H9 (cell line): ENCODE measurements at regions not wholly inside any gene's neighbourhood (a gene's known extent, or its start where the extent isn't known, plus 50 kb on each side); places are given as distances from the start of the nearest gene placed in this dataset.

Experiments used
- DNase-seq: peaks from one replicate; pipeline ENCODE4 v3.0.0-alpha.2; 2017
- H2AFZ ChIP-seq: one replicate; pipeline ENCODE4 v1.6.1; 2013; ENCODE audit warnings: mild to moderate bottlenecking, low read length, control low read depth, moderate library complexity
- H2AK5ac ChIP-seq: 2 replicates; pipeline ENCODE4 v1.6.1; 2013; ENCODE audit warnings: low read length, control low read depth, mixed read lengths; ENCODE audit not compliant: insufficient read length
- H2BK120ac ChIP-seq: one replicate; pipeline ENCODE4 v1.6.1; 2013; ENCODE audit warnings: low read depth, mild to moderate bottlenecking, low read length, control low read depth, inconsistent platforms; ENCODE audit not compliant: poor library complexity, severe bottlenecking
- H2BK12ac ChIP-seq: 2 replicates; pipeline ENCODE4 v1.6.1; 2013; ENCODE audit warnings: low read length, control low read depth, mixed read lengths, low read depth; ENCODE audit not compliant: insufficient read length
- H2BK15ac ChIP-seq: 2 replicates; pipeline ENCODE4 v1.6.1; 2013; ENCODE audit warnings: low read depth, low read length, control low read depth
- H2BK20ac ChIP-seq: one replicate; pipeline ENCODE4 v1.6.1; 2013; ENCODE audit warnings: low read depth, mild to moderate bottlenecking, low read length, control low read depth, inconsistent platforms; ENCODE audit not compliant: poor library complexity, severe bottlenecking
- H2BK5ac ChIP-seq: 2 replicates; pipeline ENCODE4 v1.6.1; 2013; ENCODE audit warnings: low read length, control low read depth, mixed read lengths; ENCODE audit not compliant: insufficient read length
- H3K14ac ChIP-seq: 2 replicates; pipeline ENCODE4 v1.6.1; 2013; ENCODE audit warnings: low read length, control low read depth; ENCODE audit not compliant: insufficient read depth
- H3K18ac ChIP-seq: 2 replicates; pipeline ENCODE4 v1.6.1; 2013; ENCODE audit warnings: low read depth, mild to moderate bottlenecking, mixed read lengths, low read length, control low read depth; ENCODE audit not compliant: insufficient read length
- H3K23ac ChIP-seq: 2 replicates; pipeline ENCODE4 v1.6.1; 2013; ENCODE audit warnings: low read length, control low read depth, mixed read lengths, low read depth; ENCODE audit not compliant: insufficient read length
- H3K23me2 ChIP-seq: 2 replicates; pipeline ENCODE4 v1.6.1; 2013; ENCODE audit warnings: low read depth, mild to moderate bottlenecking, mixed read lengths, low read length, control low read depth; ENCODE audit not compliant: insufficient read length, poor library complexity, severe bottlenecking
- H3K27ac ChIP-seq: 2 replicates; pipeline ENCODE4 v1.5.1; 2013; ENCODE audit warnings: low read length, control low read depth, mixed read lengths, low read depth; ENCODE audit not compliant: insufficient read length
- H3K27me3 ChIP-seq: 2 replicates; pipeline ENCODE4 v1.6.1; 2013; ENCODE audit warnings: low read length, control low read depth, inconsistent platforms; ENCODE audit not compliant: insufficient read depth
- H3K4ac ChIP-seq: 2 replicates; pipeline ENCODE4 v1.6.1; 2013; ENCODE audit warnings: low read depth, mild to moderate bottlenecking, control low read depth, inconsistent platforms, low read length, moderate library complexity
- H3K4me1 ChIP-seq: 2 replicates; pipeline ENCODE4 v1.6.1; 2013; ENCODE audit warnings: low read length, control low read depth, inconsistent platforms; ENCODE audit not compliant: insufficient read depth
- H3K4me2 ChIP-seq: 2 replicates; pipeline ENCODE4 v1.6.1; 2013; ENCODE audit warnings: low read length, control low read depth, mixed read lengths; ENCODE audit not compliant: insufficient read length, insufficient read depth
- H3K56ac ChIP-seq: 2 replicates; pipeline ENCODE4 v1.6.1; 2013; ENCODE audit warnings: low read depth, mild to moderate bottlenecking, mixed read lengths, low read length, control low read depth; ENCODE audit not compliant: insufficient read length
- H3K79me1 ChIP-seq: 2 replicates; pipeline ENCODE4 v1.6.1; 2013; ENCODE audit warnings: low read depth, mild to moderate bottlenecking, moderate library complexity, low read length, control low read depth, inconsistent platforms; ENCODE audit not compliant: insufficient read depth, poor library complexity, severe bottlenecking
- H3K79me2 ChIP-seq: 2 replicates; pipeline ENCODE4 v1.6.1; 2013; ENCODE audit warnings: low read length, control low read depth, inconsistent platforms; ENCODE audit not compliant: insufficient read depth
- H3K9ac ChIP-seq: 2 replicates; pipeline ENCODE4 v1.6.1; 2013; ENCODE audit warnings: low read length, control low read depth, mixed read lengths; ENCODE audit not compliant: insufficient read length; ENCODE audit errors: extremely low read depth
- H3K9me3 ChIP-seq: one replicate; pipeline ENCODE4 v1.6.1; 2013; ENCODE audit warnings: low read depth, low read length, inconsistent platforms; ENCODE audit not compliant: control insufficient read depth
- H3T11ph ChIP-seq: one replicate; pipeline ENCODE4 v1.6.1; 2013; ENCODE audit warnings: mild to moderate bottlenecking, low read length, control low read depth, inconsistent platforms
- H4K20me1 ChIP-seq: one replicate; pipeline ENCODE4 v1.6.1; 2013; ENCODE audit not compliant: control insufficient read depth, insufficient read length, insufficient read depth
- H4K5ac ChIP-seq: 2 replicates; pipeline ENCODE4 v1.6.1; 2013; ENCODE audit warnings: low read depth, mild to moderate bottlenecking, mixed read lengths, low read length, control low read depth; ENCODE audit not compliant: insufficient read length
- H4K8ac ChIP-seq: replicated peaks from 2 replicates; pipeline ENCODE4 v1.6.1; 2013; ENCODE audit warnings: low read length, control low read depth, mixed read lengths, low read depth; ENCODE audit not compliant: insufficient read length
- H4K91ac ChIP-seq: 2 replicates; pipeline ENCODE4 v1.6.1; 2013; ENCODE audit warnings: low read depth, mild to moderate bottlenecking, moderate library complexity, mixed read lengths, low read length, control low read depth; ENCODE audit not compliant: insufficient read length
- H3K27ac Mint-ChIP-seq, 3 experiments: 2 replicates in 2 of 3; 3 replicates in 1 of 3; pipeline ENCODE4 v1.8.0; 2020 to 2021; ENCODE audit warnings: mixed read lengths in 3 of 3, mild to moderate bottlenecking in 1 of 3, moderate library complexity in 1 of 3
- H3K27me3 Mint-ChIP-seq: 2 replicates; pipeline ENCODE4 v1.8.0; 2021; ENCODE audit warnings: low read depth, mild to moderate bottlenecking, moderate library complexity, mixed read lengths
- H3K36me3 Mint-ChIP-seq, 3 experiments: 2 replicates in 2 of 3; 3 replicates in 1 of 3; pipeline ENCODE4 v1.8.0; 2020 to 2021; ENCODE audit warnings: low read depth in 3 of 3, mixed read lengths in 3 of 3; ENCODE audit not compliant: insufficient read depth in 1 of 3
- H3K4me1 Mint-ChIP-seq, 2 experiments: 2 replicates each; pipeline ENCODE4 v1.8.0; 2020; ENCODE audit warnings: mixed read lengths in 2 of 2
- H3K4me3 Mint-ChIP-seq, 2 experiments: 2 replicates in 1 of 2; 3 replicates in 1 of 2; pipeline ENCODE4 v1.8.0; 2020 to 2021; ENCODE audit warnings: mild to moderate bottlenecking in 2 of 2, mixed read lengths in 2 of 2, moderate library complexity in 1 of 2
- H3K9me3 Mint-ChIP-seq, 2 experiments: 2 replicates in 1 of 2; 3 replicates in 1 of 2; pipeline ENCODE4 v1.8.0; 2020; ENCODE audit warnings: mild to moderate bottlenecking in 2 of 2, mixed read lengths in 2 of 2, moderate library complexity in 1 of 2
- WGBS: extraction: QIAGEN DNeasy Blood & Tissue Kit; methylation state at CpG from one replicate; pipeline ENCODE4 v1.1.7; 2013; ENCODE audit warnings: missing lambda C conversion rate, low lambda C conversion rate, mixed read lengths; ENCODE audit not compliant: insufficient read length; ENCODE audit errors: extremely low coverage; 5-methylcytosine and 5-hydroxymethylcytosine counted together
- TF ChIP-seq, protein P1 (sequence below): fragments of 200-600 bp; sonication (generic); conservative IDR thresholded peaks from 3 replicates; pipeline ENCODE4 v1.8.0; 2021; ENCODE audit warnings: antibody characterized with exemption, mild to moderate bottlenecking

DNA sequence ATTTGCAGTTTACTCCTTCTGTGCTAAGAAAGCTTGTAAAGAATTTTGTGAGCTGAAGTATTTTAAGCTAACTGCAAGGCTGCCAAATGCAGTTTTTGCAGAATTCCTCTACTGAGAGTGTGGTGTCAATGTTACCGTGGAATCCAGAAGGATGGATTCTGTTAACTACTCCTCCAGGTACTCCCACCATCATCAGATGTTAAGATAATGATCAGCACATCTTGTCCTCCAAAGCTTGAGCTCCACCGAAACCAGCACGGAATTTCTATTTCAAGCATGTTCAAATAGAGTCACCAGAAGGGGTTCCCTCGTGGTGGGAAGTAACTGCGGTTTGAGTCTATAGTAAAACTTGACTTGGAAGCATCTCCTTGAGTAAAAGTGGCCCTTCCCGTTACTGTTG is 64.3 kb upstream of the CDKN3 start:
- H3T11ph ChIP-seq: no peak overlapping the region
- no peaks in the 10 kb centered on the region for H3K4me1 ChIP-seq
- no peak overlapping the region for H4K8ac ChIP-seq
- Mint-ChIP-seq H3K27me3 (no peaks in the 10 kb centered on the region), H3K4me3 (no peak overlapping the region), H3K4me1 (peaks cover 13 to 17% of the 10 kb centered on the region in 2 experiments), H3K36me3 (no peaks in the 10 kb centered on the region), H3K27ac (no peak overlapping the region), H3K9me3 (no peaks in the 10 kb centered on the region; a peak in 1 of 5 replicates)
- H3K79me2 ChIP-seq: no peaks in the 10 kb centered on the region
- H2BK12ac ChIP-seq: no peak overlapping the region
- H2BK15ac ChIP-seq: no peak overlapping the region
- no peak overlapping the region for H3K27ac ChIP-seq
- H4K20me1 ChIP-seq: no peaks in the 10 kb centered on the region
- TF ChIP-seq, protein P1, sequence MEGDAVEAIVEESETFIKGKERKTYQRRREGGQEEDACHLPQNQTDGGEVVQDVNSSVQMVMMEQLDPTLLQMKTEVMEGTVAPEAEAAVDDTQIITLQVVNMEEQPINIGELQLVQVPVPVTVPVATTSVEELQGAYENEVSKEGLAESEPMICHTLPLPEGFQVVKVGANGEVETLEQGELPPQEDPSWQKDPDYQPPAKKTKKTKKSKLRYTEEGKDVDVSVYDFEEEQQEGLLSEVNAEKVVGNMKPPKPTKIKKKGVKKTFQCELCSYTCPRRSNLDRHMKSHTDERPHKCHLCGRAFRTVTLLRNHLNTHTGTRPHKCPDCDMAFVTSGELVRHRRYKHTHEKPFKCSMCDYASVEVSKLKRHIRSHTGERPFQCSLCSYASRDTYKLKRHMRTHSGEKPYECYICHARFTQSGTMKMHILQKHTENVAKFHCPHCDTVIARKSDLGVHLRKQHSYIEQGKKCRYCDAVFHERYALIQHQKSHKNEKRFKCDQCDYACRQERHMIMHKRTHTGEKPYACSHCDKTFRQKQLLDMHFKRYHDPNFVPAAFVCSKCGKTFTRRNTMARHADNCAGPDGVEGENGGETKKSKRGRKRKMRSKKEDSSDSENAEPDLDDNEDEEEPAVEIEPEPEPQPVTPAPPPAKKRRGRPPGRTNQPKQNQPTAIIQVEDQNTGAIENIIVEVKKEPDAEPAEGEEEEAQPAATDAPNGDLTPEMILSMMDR: no peak
- H2BK120ac ChIP-seq: no peak overlapping the region
- H3K56ac ChIP-seq: no peak overlapping the region
- DNase-seq: no peak
- H3K79me1 ChIP-seq: no peaks in the 10 kb centered on the region
- H3K27me3 ChIP-seq: no peaks in the 10 kb centered on the region
- no peak overlapping the region for H4K5ac ChIP-seq
- no peak overlapping the region for H3K14ac ChIP-seq
- H3K9ac ChIP-seq: no peak overlapping the region
- H3K23ac ChIP-seq: no peak overlapping the region
- H3K4me2 ChIP-seq: no peak overlapping the region
- no peak overlapping the region for H4K91ac ChIP-seq
- no peak overlapping the region for H2BK5ac ChIP-seq
- no peak overlapping the region for H2AFZ ChIP-seq
- no peak overlapping the region for H3K4ac ChIP-seq
- H3K9me3 ChIP-seq: no peaks in the 10 kb centered on the region
- H2BK20ac ChIP-seq: no peak overlapping the region
- WGBS: no CpG with 5 or more reads among the region's 6 CpGs
- H3K18ac ChIP-seq: no peak overlapping the region
- H2AK5ac ChIP-seq: no peak overlapping the region
- H3K23me2 ChIP-seq: no peaks in the 10 kb centered on the region
